NCI-H146 (cell line): ENCODE measurements at regions not wholly inside any gene's neighbourhood (a gene's known extent, or its start where the extent isn't known, plus 50 kb on each side); places are given as distances from the start of the nearest gene placed in this dataset.
A peak's percentile ranks its signal among the peaks of the same experiment; 100 is the strongest.

ENCODE experiments used
- DNase-seq: peaks from one replicate; lab custom pipeline; 2025; lab: John Stamatoyannopoulos, UW

- DNase-seq = no peak
Measured at GRCh38 chr3:83514130-83514914, 1444.5 kb upstream of the CADM2 start.

- DNase-seq = no peak
Measured at GRCh38 chr3:83515123-83515522, 1443.7 kb upstream of the CADM2 start.

GRCh38 chr3:83523470-83524073, 1435.2 kb upstream of the CADM2 start:
- DNase-seq = peak; percentile 50

DNA sequence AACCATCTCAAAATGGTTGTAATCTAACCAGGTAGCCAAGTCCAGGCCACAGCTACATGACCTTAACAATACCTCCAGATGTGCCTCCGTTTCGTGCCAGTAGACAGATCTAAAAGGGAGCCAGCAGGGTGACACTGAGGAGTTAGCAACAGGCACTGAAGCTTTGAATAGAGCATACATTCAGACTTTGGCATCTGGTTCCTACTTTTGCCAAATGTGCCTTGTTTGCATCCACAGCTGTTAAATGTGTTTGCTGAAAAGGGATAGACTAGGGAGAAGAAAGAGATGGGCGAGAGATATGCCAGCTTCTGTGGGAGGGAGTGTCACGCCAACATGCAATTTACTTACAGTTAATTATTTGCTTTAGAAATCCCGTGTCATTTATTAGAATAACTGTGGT, 1433.9 kb upstream of the CADM2 start:
- DNase-seq = no peak

DNA sequence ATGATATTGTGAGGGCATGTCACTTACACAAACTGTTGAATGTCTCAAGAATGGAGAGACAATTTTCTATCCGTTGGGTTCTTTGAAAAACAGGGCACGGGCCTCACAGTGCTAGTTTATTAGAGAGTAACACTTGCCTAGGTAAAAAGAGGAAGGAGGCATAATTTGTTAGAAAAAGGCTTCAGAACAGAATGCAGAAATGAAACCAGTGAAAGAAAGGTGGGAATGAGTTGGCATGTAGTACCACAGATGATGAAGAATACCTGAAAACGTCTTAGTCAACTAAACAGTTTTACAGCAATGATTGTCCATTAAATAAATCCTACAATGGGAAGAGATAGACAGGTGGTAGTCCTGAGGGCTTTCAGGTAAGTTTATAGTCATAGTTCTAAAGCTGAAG, 1399.7 kb upstream of the CADM2 start:
- no peak for DNase-seq

- peak; percentile 79 for DNase-seq
Measured at GRCh38 chr3:83567935-83568334, 1390.9 kb upstream of the CADM2 start.

GRCh38 chr3:83581546-83581945, 1377.2 kb upstream of the CADM2 start:
- no peak for DNase-seq

DNA sequence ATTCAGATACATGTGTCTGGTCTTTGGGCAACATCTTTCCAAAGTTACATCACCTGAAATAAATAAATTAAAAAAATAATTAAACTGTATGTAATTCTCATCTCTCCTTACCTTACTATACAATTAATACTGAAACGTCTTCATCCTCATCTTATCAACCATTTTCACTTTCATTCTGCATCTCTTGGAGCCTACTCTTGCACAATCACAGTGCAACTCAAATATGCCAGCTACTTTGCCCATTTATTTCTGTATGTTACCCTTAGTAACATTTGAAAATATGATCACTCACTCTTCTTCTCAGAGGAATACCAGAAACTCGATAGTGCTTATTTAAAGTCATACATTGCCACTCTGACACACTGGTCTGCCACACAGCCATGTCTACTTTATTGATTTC, 1357.1 kb upstream of the CADM2 start:
- no peak for DNase-seq

DNA sequence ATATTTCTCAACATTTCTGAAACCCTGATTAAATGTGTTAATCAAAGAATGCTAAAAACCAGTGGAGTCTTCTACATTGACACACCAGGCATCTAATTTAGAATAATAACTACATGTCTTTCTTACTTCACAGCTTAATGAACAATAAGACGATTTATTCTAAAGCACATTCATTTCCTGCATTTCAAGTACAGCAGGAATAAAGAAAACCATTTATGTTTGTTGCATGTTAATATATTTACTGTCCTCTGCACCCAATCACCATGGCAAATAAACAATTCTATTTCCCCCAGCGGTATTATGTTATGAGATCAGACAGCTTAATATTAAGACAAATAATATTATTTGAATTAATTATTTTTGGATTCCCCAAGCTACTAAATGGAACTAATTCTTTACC, 1336.3 kb upstream of the CADM2 start:
- DNase-seq = no peak

GRCh38 chr3:83625261-83625660, 1333.5 kb upstream of the CADM2 start:
- DNase-seq = no peak

GRCh38 chr3:83628471-83628870, 1330.3 kb upstream of the CADM2 start:
- DNase-seq = no peak

DNA sequence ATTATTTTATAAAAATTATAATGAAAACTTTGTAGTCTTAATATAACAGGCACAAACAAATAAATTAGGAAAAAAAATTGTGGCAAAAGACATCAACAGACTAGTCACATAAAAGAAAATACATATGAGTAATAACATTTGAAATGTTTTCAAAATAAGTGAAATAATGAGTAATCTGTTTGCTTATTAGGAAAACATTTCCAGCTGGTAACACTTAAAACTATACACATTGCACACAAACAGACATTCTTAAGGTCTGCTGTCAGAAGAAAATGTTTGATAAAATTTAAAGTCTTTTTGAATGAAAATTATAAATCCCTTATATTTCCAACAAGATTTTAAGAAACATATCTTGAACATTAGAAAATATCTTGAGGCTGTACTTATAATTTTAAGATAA, 1326.3 kb upstream of the CADM2 start:
- no peak for DNase-seq

- DNase-seq = no peak
Measured at GRCh38 chr3:83633758-83634157, 1325.0 kb upstream of the CADM2 start.

GRCh38 chr3:83649692-83650091, 1309.1 kb upstream of the CADM2 start:
- no peak for DNase-seq

- no peak for DNase-seq
Measured at GRCh38 chr3:83655083-83655482, 1303.7 kb upstream of the CADM2 start.

GRCh38 chr3:83662381-83662960, 1296.3 kb upstream of the CADM2 start:
- no peak for DNase-seq

DNA sequence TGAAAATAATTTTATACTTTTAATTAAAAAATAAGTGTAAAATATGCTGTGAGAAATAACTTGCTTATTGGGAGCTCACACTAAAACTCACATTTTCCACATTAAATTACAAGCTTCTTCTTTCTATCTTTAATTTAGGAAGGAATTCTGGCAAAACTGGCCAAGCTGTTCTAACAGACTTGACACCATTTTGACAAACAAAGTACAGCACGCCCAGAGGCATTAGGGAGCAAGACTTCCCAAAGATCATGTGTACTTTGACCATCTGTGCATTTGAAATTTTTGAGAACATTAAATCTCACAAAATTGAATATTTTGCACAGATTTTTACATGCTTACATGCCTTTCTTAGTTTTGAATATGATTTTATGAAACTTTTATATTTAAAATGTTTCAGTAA, 1288.4 kb upstream of the CADM2 start:
- no peak for DNase-seq

DNA sequence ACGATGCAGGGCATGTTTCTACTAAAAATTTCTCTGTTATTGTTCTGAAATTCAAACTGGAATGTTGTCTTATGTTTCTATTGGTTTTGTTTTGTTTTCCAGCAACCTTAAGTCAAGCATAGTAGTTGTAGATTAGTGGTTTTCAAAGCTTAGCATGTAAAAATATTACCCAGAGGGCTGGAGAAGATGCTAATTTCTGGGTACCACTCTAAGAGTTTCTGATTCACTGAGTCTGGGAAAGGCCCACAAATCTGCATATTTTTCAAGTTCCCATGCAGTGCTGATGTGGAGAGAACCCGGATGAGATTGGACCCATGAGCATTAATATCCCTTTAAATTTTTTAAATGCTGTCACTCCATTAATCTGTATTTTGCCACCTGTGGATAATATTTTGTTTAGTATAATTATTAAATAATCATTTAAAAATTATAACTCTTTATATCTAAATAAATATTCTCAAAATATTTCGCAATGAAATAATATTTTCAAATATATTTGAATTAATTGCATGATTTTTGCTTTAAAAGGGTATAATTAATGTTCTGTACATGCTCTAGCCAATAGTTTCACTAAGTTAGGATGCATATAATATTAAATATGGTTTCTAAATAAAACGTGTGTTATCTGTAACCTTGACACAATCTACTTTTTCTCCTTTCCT, 1274.7 kb upstream of the CADM2 start:
- DNase-seq = no peak

DNA sequence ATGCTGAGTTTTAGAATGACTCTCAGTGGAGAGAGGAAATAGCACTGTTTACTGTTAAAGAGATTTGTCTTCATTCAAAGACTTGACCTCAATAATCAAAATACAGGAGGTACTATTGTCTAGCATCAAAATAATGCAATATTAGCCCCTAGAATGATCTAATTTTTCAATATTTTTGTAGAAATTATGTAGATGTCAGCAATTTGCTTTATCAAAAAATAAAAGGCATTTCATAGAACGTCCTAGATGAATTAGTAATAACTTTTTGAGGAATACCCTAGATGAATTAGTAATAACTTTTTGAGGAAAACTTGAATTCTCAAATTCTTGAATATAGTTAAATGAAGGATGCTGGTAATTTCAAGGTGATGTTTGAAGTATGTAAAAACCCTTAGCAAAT, 1252.1 kb upstream of the CADM2 start:
- DNase-seq = no peak

GRCh38 chr3:83715307-83715706, 1243.5 kb upstream of the CADM2 start:
- DNase-seq = no peak

DNA sequence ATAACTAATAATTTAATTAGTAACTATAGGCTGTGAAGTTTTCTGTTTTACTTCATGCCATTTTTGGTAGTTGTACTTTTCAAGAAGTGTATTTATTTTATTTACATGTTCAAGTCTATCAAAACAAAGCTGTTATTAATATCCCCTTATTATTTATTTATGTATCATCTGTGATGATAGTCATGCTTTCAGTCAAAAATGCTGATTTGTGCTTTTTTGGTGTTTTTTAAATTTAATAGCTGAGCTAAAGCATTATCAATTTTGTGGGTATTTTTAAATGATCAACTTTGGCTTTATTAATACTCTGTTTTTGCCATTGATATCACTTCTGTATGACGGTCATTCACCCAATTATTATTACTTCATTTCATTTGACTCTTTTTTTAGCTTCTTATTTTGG, 1229.2 kb upstream of the CADM2 start:
- DNase-seq = no peak

- DNase-seq = no peak
Measured at GRCh38 chr3:83734656-83735055, 1224.1 kb upstream of the CADM2 start.

GRCh38 chr3:83738202-83738601, 1220.6 kb upstream of the CADM2 start:
- DNase-seq = no peak
